ENCODE measurements at regions not wholly inside any gene's neighbourhood (a gene's known extent, or its start where the extent isn't known, plus 50 kb on each side); places are given as distances from the start of the nearest gene placed in this dataset.

DNA sequence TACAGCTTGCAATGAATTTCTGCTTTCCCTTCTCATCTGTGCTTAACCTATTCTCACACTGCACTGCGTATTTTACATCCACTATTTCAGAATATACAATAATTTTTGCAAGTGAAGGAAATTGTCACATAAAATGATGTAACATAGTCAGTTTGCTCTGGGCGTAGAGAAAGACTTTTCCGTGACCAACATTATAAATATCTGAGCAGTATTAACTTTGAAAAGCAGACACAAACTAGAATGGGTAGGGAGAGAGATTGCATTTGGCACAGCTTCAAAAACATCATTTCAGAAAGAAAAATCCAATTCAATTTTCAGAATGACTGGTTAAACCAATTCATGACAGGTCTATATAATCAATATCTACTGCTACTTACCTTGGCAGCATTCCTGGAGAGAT lies 352.5 kb upstream of the MIR17HG start:
- Histone ChIP-seq H3K4me2 (no peak overlapping the region), H3K27me3 (no peaks in the 10 kb centered on the region), H3K36me3 (replicated peaks; ENCODE audit: insufficient read depth, low read depth) (no peaks in the 10 kb centered on the region), H3K9me3 (ENCODE audit: low read depth) (no peaks in the 10 kb centered on the region), H4K20me1 (ENCODE audit: insufficient read depth, poor library complexity, severe bottlenecking) (no peaks in the 10 kb centered on the region), H3K79me2 (no peaks in the 10 kb centered on the region), H2AFZ (no peak overlapping the region), H3K9me2 (replicated peaks; ENCODE audit: insufficient read depth) (no peaks in the 10 kb centered on the region), H3K27ac (no peak overlapping the region), H3K4me1 (ENCODE audit: insufficient read depth) (no peaks in the 10 kb centered on the region), H3K4me3 (no peak overlapping the region)
- no peak for DNase-seq (ENCODE audit: low spot score)
- no peak for TF ChIP-seq EZH2phosphoT487 (IDR thresholded peaks at IDR 0.05; ENCODE audit: low read depth, severe bottlenecking, unreplicated experiment)
- TF ChIP-seq, protein P1, sequence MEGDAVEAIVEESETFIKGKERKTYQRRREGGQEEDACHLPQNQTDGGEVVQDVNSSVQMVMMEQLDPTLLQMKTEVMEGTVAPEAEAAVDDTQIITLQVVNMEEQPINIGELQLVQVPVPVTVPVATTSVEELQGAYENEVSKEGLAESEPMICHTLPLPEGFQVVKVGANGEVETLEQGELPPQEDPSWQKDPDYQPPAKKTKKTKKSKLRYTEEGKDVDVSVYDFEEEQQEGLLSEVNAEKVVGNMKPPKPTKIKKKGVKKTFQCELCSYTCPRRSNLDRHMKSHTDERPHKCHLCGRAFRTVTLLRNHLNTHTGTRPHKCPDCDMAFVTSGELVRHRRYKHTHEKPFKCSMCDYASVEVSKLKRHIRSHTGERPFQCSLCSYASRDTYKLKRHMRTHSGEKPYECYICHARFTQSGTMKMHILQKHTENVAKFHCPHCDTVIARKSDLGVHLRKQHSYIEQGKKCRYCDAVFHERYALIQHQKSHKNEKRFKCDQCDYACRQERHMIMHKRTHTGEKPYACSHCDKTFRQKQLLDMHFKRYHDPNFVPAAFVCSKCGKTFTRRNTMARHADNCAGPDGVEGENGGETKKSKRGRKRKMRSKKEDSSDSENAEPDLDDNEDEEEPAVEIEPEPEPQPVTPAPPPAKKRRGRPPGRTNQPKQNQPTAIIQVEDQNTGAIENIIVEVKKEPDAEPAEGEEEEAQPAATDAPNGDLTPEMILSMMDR (IDR thresholded peaks at IDR 0.05; ENCODE audit: poor library complexity), result no peak
- TF ChIP-seq EZH2 (IDR thresholded peaks at IDR 0.05; ENCODE audit: borderline replicate concordance), result no peak
- 85% methylated on average over 3 of the region's 3 CpGs for WGBS (ENCODE audit: low lambda C conversion rate, missing lambda C conversion rate)

GRCh38 chr13:90995614-90996013 lies 351.9 kb upstream of the MIR17HG start:
- H3K4me3 ChIP-seq, result no peak overlapping the region
- H3K9me3 ChIP-seq (ENCODE audit: low read depth), result no peaks in the 10 kb centered on the region
- no peaks in the 10 kb centered on the region for H4K20me1 ChIP-seq (ENCODE audit: insufficient read depth, poor library complexity, severe bottlenecking)
- H3K27me3 ChIP-seq, result no peaks in the 10 kb centered on the region
- no peak overlapping the region for H3K4me2 ChIP-seq
- H3K9me2 ChIP-seq (replicated peaks; ENCODE audit: insufficient read depth), result no peaks in the 10 kb centered on the region
- no peak overlapping the region for H2AFZ ChIP-seq
- no peak overlapping the region for H3K27ac ChIP-seq
- DNase-seq (ENCODE audit: low spot score), result no peak
- H3K36me3 ChIP-seq (replicated peaks; ENCODE audit: insufficient read depth, low read depth), result no peaks in the 10 kb centered on the region
- WGBS (ENCODE audit: low lambda C conversion rate, missing lambda C conversion rate), result 53% methylated on average over 4 of the region's 4 CpGs
- H3K4me1 ChIP-seq (ENCODE audit: insufficient read depth), result no peaks in the 10 kb centered on the region
- no peaks in the 10 kb centered on the region for H3K79me2 ChIP-seq
- TF ChIP-seq, protein P1 (IDR thresholded peaks at IDR 0.05; ENCODE audit: poor library complexity), result no peak
- no peak for TF ChIP-seq EZH2phosphoT487 (IDR thresholded peaks at IDR 0.05; ENCODE audit: low read depth, severe bottlenecking, unreplicated experiment)
- TF ChIP-seq EZH2 (IDR thresholded peaks at IDR 0.05; ENCODE audit: borderline replicate concordance), result no peak

DNA sequence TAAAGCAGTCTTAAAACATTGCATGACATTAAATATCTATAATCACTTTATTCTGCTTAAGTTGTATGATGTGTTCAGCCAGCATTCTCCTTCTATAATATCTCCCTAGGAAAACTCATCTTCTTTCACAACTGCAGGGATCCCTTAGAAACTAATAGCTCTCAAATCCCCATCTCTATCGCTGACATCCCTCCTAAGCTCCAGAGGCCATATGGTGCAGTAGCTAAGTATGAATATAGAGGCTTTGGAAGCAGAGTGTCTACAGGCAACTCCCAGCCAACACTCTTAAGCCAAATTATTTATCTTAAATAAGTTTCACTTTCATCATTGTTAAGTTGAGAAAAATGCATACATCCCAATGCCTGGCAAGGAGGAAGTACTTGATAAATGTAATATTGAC lies 349.5 kb upstream of the MIR17HG start:
- H3K79me2 ChIP-seq, result no peaks in the 10 kb centered on the region
- no peak for DNase-seq (ENCODE audit: low spot score)
- 61% methylated on average over 1 of the region's 1 CpG for WGBS (ENCODE audit: low lambda C conversion rate, missing lambda C conversion rate)
- H3K4me2 ChIP-seq, result no peak overlapping the region
- no peaks in the 10 kb centered on the region for H3K36me3 ChIP-seq (replicated peaks; ENCODE audit: insufficient read depth, low read depth)
- H3K27me3 ChIP-seq, result no peaks in the 10 kb centered on the region
- H3K4me3 ChIP-seq, result no peak overlapping the region
- H2AFZ ChIP-seq, result no peak overlapping the region
- H4K20me1 ChIP-seq (ENCODE audit: insufficient read depth, poor library complexity, severe bottlenecking), result no peaks in the 10 kb centered on the region
- no peak overlapping the region for H3K27ac ChIP-seq
- no peak for TF ChIP-seq EZH2phosphoT487 (IDR thresholded peaks at IDR 0.05; ENCODE audit: low read depth, severe bottlenecking, unreplicated experiment)
- no peaks in the 10 kb centered on the region for H3K4me1 ChIP-seq (ENCODE audit: insufficient read depth)
- no peaks in the 10 kb centered on the region for H3K9me2 ChIP-seq (replicated peaks; ENCODE audit: insufficient read depth)
- no peaks in the 10 kb centered on the region for H3K9me3 ChIP-seq (ENCODE audit: low read depth)

DNA sequence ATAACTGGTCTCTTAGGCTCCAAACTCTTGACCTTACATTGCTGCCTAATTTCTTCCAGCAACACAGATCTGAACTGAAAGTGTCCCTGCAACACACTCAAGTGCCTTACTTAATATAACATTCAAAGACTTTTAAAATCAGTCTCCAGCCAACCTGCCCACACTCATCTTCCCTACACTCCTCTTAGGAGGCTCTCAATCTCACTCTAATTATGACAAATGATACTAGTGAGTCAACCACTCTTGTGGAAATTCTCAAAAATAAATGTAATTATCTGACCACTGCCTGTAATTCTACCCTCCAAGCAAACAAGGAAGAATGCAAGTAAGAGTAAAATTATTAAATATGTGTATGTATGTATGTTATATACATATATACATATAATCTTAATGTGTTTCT lies 348.1 kb upstream of the MIR17HG start:
- H4K20me1 ChIP-seq (ENCODE audit: insufficient read depth, poor library complexity, severe bottlenecking), result no peaks in the 10 kb centered on the region
- H3K36me3 ChIP-seq (replicated peaks; ENCODE audit: insufficient read depth, low read depth), result no peaks in the 10 kb centered on the region
- H3K4me3 ChIP-seq, result no peak overlapping the region
- DNase-seq (ENCODE audit: low spot score), result no peak
- H3K9me3 ChIP-seq (ENCODE audit: low read depth), result no peaks in the 10 kb centered on the region
- H3K27ac ChIP-seq, result no peak overlapping the region
- H3K9me2 ChIP-seq (replicated peaks; ENCODE audit: insufficient read depth), result no peaks in the 10 kb centered on the region
- H3K27me3 ChIP-seq, result no peaks in the 10 kb centered on the region
- no peak overlapping the region for H2AFZ ChIP-seq
- H3K79me2 ChIP-seq, result no peaks in the 10 kb centered on the region
- TF ChIP-seq EZH2phosphoT487 (IDR thresholded peaks at IDR 0.05; ENCODE audit: low read depth, severe bottlenecking, unreplicated experiment), result no peak
- TF ChIP-seq, protein P1 (IDR thresholded peaks at IDR 0.05; ENCODE audit: poor library complexity), result no peak
- TF ChIP-seq EZH2 (IDR thresholded peaks at IDR 0.05; ENCODE audit: borderline replicate concordance), result no peak
- no peaks in the 10 kb centered on the region for H3K4me1 ChIP-seq (ENCODE audit: insufficient read depth)
- H3K4me2 ChIP-seq, result no peak overlapping the region
